NB4 (cell line): ENCODE measurements at regions not wholly inside any gene's neighbourhood (a gene's known extent, or its start where the extent isn't known, plus 50 kb on each side); places are given as distances from the start of the nearest gene placed in this dataset.
"Not testable (repeated sequence)": the region's sequence is repeated elsewhere in the genome, so short reads cannot be mapped to it uniquely, and the experiment has no call there.

Source experiments
- MAX ChIP-seq: IDR thresholded peaks from 2 replicates; pipeline ENCODE4 v1.6.1; 2011; ENCODE audit warnings: low read depth, low read length
- MYC ChIP-seq: IDR thresholded peaks from 2 replicates; pipeline ENCODE4 v1.6.1; 2011; ENCODE audit warnings: low read depth, low read length
- POLR2A ChIP-seq: IDR thresholded peaks from 2 replicates; pipeline ENCODE4 v1.6.1; 2011; ENCODE audit warnings: mild to moderate bottlenecking; ENCODE audit not compliant: insufficient read length; ENCODE audit errors: extremely low read depth
- TF ChIP-seq, protein P1 (sequence below): IDR thresholded peaks from one replicate; pipeline ENCODE4 v1.5.1; 2012; ENCODE audit warnings: low read depth, low read length

GRCh38 chr11:29050962-29051361 lies 942.8 kb downstream of the METTL15 start:
- TF ChIP-seq, protein P1, sequence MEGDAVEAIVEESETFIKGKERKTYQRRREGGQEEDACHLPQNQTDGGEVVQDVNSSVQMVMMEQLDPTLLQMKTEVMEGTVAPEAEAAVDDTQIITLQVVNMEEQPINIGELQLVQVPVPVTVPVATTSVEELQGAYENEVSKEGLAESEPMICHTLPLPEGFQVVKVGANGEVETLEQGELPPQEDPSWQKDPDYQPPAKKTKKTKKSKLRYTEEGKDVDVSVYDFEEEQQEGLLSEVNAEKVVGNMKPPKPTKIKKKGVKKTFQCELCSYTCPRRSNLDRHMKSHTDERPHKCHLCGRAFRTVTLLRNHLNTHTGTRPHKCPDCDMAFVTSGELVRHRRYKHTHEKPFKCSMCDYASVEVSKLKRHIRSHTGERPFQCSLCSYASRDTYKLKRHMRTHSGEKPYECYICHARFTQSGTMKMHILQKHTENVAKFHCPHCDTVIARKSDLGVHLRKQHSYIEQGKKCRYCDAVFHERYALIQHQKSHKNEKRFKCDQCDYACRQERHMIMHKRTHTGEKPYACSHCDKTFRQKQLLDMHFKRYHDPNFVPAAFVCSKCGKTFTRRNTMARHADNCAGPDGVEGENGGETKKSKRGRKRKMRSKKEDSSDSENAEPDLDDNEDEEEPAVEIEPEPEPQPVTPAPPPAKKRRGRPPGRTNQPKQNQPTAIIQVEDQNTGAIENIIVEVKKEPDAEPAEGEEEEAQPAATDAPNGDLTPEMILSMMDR = not testable (repeated sequence)
- not testable (repeated sequence) for TF ChIP-seq POLR2A, MAX, MYC
